SK-N-SH (cell line): ENCODE measurements at regions not wholly inside any gene's neighbourhood (a gene's known extent, or its start where the extent isn't known, plus 50 kb on each side); places are given as distances from the start of the nearest gene placed in this dataset.

Source experiments
- CTCF ChIA-PET: fragments of 300-600, 350-600 bp; formaldehyde crosslinking; extraction: SDS; loops from one replicate; lab custom pipeline; 2021; lab: Yijun Ruan, JAX
- POLR2A ChIA-PET: fragments of 350-600 bp; sonication (Branson Sonifier 250); formaldehyde crosslinking; extraction: SDS; loops from one replicate; lab custom pipeline; 2020; ENCODE audit warnings: antibody characterized with exemption, inconsistent platforms; lab: Yijun Ruan, JAX
- DNase-seq: peaks from one replicate; pipeline ENCODE4 v3.0.0; 2012
- H2AFZ ChIP-seq: fragments of 200-600 bp; sonication (generic); 2 replicates; pipeline ENCODE4 v1.8.1; 2016; ENCODE audit warnings: antibody characterized with exemption, mild to moderate bottlenecking, low read depth
- H3F3A ChIP-seq: fragments of 200-600 bp; sonication (generic); replicated peaks from 2 replicates; pipeline ENCODE3; 2016; ENCODE audit warnings: antibody characterized with exemption, mild to moderate bottlenecking; ENCODE audit not compliant: insufficient read depth
- H3K27ac ChIP-seq, 2 experiments: fragments of 200-500 bp in 1 of 2; fragments of 200-600 bp in 1 of 2; sonication (Bioruptor generic) in 1 of 2; sonication (generic), shearing (Covaris generic) in 1 of 2; 2 replicates each; pipeline versions ENCODE4 v1.5.1 to v1.6.1; 2014 to 2016; ENCODE audit warnings: low read depth in 2 of 2, inconsistent platforms in 1 of 2, low read length in 1 of 2, mild to moderate bottlenecking in 1 of 2, mixed read lengths in 1 of 2
- H3K27me3 ChIP-seq: fragments of 200-600 bp; sonication (generic), shearing (Covaris generic); 2 replicates; pipeline ENCODE4 v1.6.1; 2016; ENCODE audit warnings: mixed run types; ENCODE audit not compliant: insufficient read depth
- H3K36me3 ChIP-seq, 2 experiments: fragments of 200-500 bp in 1 of 2; fragments of 200-600 bp in 1 of 2; sonication (Bioruptor generic) in 1 of 2; sonication (generic) in 1 of 2; replicated peaks in 1 of 2; 2 replicates each; pipeline versions ENCODE3 to v1.5.1; 2014 to 2016; ENCODE audit warnings: low read length in 1 of 2, mild to moderate bottlenecking in 1 of 2; ENCODE audit not compliant: insufficient read depth in 2 of 2, control insufficient read depth in 1 of 2
- H3K4me1 ChIP-seq, 2 experiments: fragments of 200-500 bp in 1 of 2; fragments of 200-600 bp in 1 of 2; sonication (Bioruptor generic) in 1 of 2; sonication (generic), shearing (Covaris generic) in 1 of 2; 2 replicates each; pipeline versions ENCODE4 v1.5.1 to v1.6.1; 2014 to 2016; ENCODE audit warnings: low read depth in 1 of 2, low read length in 1 of 2, mixed run types in 1 of 2; ENCODE audit not compliant: insufficient read depth in 2 of 2, control insufficient read depth in 1 of 2
- H3K4me2 ChIP-seq: fragments of 200-600 bp; sonication (generic), shearing (Covaris generic); 2 replicates; pipeline ENCODE4 v1.6.1; 2017; ENCODE audit warnings: mixed run types
- H3K4me3 ChIP-seq, 2 experiments: fragments of 200-500 bp in 1 of 2; fragments of 200-600 bp in 1 of 2; sonication (Bioruptor generic) in 1 of 2; sonication (generic), shearing (Covaris generic) in 1 of 2; 2 replicates each; pipeline versions ENCODE4 v1.5.1 to v1.8.1; 2014 to 2016; ENCODE audit warnings: low read depth in 2 of 2, inconsistent platforms in 1 of 2, low read length in 1 of 2, mild to moderate bottlenecking in 1 of 2, mixed read lengths in 1 of 2, moderate library complexity in 1 of 2
- H3K79me2 ChIP-seq: fragments of 200-600 bp; sonication (generic); 2 replicates; pipeline ENCODE4 v1.8.1; 2017; ENCODE audit warnings: mild to moderate bottlenecking; ENCODE audit not compliant: insufficient read depth
- H3K9ac ChIP-seq: fragments of 200-600 bp; sonication (generic); 2 replicates; pipeline ENCODE4 v1.6.1; 2017; ENCODE audit warnings: mixed run types
- H3K9me2 ChIP-seq: fragments of 200-600 bp; sonication (generic); 2 replicates; pipeline ENCODE4 v1.6.1; 2017; ENCODE audit warnings: mixed run types
- H3K9me3 ChIP-seq: fragments of 200-600 bp; sonication (generic); 2 replicates; pipeline ENCODE4 v1.6.1; 2017; ENCODE audit warnings: mixed run types, mild to moderate bottlenecking, moderate library complexity
- H4K20me1 ChIP-seq: fragments of 200-600 bp; sonication (generic); 2 replicates; pipeline ENCODE4 v1.6.1; 2017; ENCODE audit warnings: mild to moderate bottlenecking, mixed run types; ENCODE audit not compliant: insufficient read depth
- ELF1 ChIP-seq: IDR thresholded peaks from 2 replicates; pipeline ENCODE4 v1.4.0; 2012
- EZH2phosphoT487 ChIP-seq: fragments of 200-600 bp; sonication (generic); IDR thresholded peaks from 2 replicates; pipeline ENCODE4 v1.6.1; 2017; ENCODE audit warnings: low read depth, mixed run types, mild to moderate bottlenecking, antibody characterized with exemption, moderate library complexity, borderline replicate concordance
- FOXJ3 ChIP-seq: sonication (generic); formaldehyde crosslinking; IDR thresholded peaks from 2 replicates; pipeline ENCODE4 v1.5.1; 2020; ENCODE audit warnings: mild to moderate bottlenecking, missing genetic modification reagents
- GABPA ChIP-seq: IDR thresholded peaks from 2 replicates; pipeline ENCODE4 v1.4.0; 2012; ENCODE audit warnings: low read depth, mild to moderate bottlenecking
- GATA2 ChIP-seq: sonication (generic); formaldehyde crosslinking; IDR thresholded peaks from 2 replicates; pipeline ENCODE4 v1.5.0; 2020; ENCODE audit warnings: mild to moderate bottlenecking, missing genetic modification reagents
- MEF2A ChIP-seq: IDR thresholded peaks from 2 replicates; pipeline ENCODE4 v1.4.0; 2012; ENCODE audit warnings: low read depth, borderline replicate concordance
- MXI1 ChIP-seq: IDR thresholded peaks from 2 replicates; pipeline ENCODE4 v1.6.1; 2012; ENCODE audit warnings: mild to moderate bottlenecking, low read depth, low read length, improper control_type of control experiment
- NFIC ChIP-seq: IDR thresholded peaks from 2 replicates; pipeline ENCODE4 v1.4.0; 2012; ENCODE audit warnings: borderline replicate concordance
- NRF1 ChIP-seq: IDR thresholded peaks from 2 replicates; pipeline ENCODE4 v1.6.1; 2012; ENCODE audit warnings: low read depth, mild to moderate bottlenecking, low read length
- RAD21 ChIP-seq: IDR thresholded peaks from 2 replicates; pipeline ENCODE4 v1.6.1; 2012; ENCODE audit warnings: mild to moderate bottlenecking, low read length
- RCOR1 ChIP-seq: fragments of 150-350 bp; IDR thresholded peaks from 2 replicates; pipeline ENCODE4 v1.6.1; 2017; ENCODE audit warnings: antibody characterized with exemption, low read length
- SIN3A ChIP-seq: IDR thresholded peaks from 2 replicates; pipeline ENCODE4 v1.6.1; 2012; ENCODE audit warnings: low read depth, mild to moderate bottlenecking, low read length, moderate library complexity, borderline replicate concordance
- TAF1 ChIP-seq: IDR thresholded peaks from 2 replicates; pipeline ENCODE4 v1.6.1; 2012; ENCODE audit warnings: low read depth, mild to moderate bottlenecking, low read length, moderate library complexity, borderline replicate concordance
- TEAD4 ChIP-seq: IDR thresholded peaks from 2 replicates; pipeline ENCODE4 v1.4.0; 2012; ENCODE audit warnings: mild to moderate bottlenecking, borderline replicate concordance; ENCODE audit not compliant: insufficient read depth
- YY1 ChIP-seq: IDR thresholded peaks from 2 replicates; pipeline ENCODE4 v1.4.0; 2012; ENCODE audit warnings: low read depth, mild to moderate bottlenecking
- WGBS: methylation state at CpG from one replicate; pipeline ENCODE4 v1.1.6; 2017; ENCODE audit warnings: low lambda C conversion rate; 5-methylcytosine and 5-hydroxymethylcytosine counted together
- TF ChIP-seq, protein P1 (sequence below): IDR thresholded peaks from 2 replicates; pipeline ENCODE4 v1.4.0; 2012; ENCODE audit warnings: low read depth, borderline replicate concordance
- TF ChIP-seq, protein P2 (sequence below): IDR thresholded peaks from 2 replicates; pipeline ENCODE4 v1.4.0; 2012; ENCODE audit warnings: low read depth, borderline replicate concordance
- TF ChIP-seq, protein P3 (sequence below): fragments of 200-600 bp; sonication (generic); IDR thresholded peaks from 2 replicates; pipeline ENCODE4 v1.6.1; 2017; ENCODE audit warnings: antibody characterized with exemption, mild to moderate bottlenecking, moderate library complexity
- TF ChIP-seq, protein P4 (sequence below): IDR thresholded peaks from 2 replicates; pipeline ENCODE4; 2012

DNA sequence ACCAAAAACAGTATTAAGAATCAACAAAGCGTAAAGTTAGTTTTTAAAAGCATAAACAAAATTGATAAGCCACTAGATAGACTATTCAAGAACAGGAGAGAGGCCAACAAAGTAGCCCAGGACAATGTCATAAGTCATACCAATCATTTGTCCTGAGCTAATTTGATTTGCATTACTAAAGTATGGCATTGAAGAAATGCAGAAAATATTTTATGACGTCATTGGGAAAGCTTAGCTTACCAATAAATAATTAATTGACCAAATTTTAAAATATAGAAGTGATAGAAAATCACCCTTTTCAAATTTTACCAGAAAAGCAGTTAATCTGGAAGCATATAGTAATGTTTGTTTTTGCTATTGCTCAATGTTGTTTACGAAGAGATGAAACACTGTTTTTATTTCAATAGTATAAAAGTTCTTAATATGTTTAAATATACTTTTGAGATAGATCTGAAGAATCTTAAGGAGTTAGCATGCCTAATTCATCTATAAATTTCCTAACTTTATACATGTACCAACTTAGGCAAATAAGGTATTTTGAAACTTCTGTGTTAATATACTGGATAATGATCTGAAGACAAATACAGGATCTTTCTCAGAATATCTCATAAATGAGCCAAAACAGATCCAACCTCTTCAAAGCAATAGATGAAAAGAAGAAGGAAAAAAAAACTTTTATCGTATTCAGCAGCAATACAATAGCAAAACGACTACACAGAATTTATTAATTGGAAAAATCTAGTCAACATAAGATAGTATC lies 1118.5 kb downstream of the SLC16A7 start:
- DNase-seq, result no peak
- 2% methylated on average over 5 of the region's 5 CpGs for WGBS
- no peak overlapping the region for H3K4me3 ChIP-seq
- H3K27ac ChIP-seq, result no peak overlapping the region
- TF ChIP-seq YY1 (no peak), ELF1 (no peak), GABPA (no peak), GATA2 (CRISPR knock-in tag) (no peak), NRF1 (no peak), NFIC (no peak), SIN3A (no peak), MXI1 (no peak), RCOR1 (no peak), TAF1 (no peak), FOXJ3 (no peak), MEF2A (no peak), TEAD4 (no peak), EZH2phosphoT487 (no peak), RAD21 (no peak)
- TF ChIP-seq, protein P1, sequence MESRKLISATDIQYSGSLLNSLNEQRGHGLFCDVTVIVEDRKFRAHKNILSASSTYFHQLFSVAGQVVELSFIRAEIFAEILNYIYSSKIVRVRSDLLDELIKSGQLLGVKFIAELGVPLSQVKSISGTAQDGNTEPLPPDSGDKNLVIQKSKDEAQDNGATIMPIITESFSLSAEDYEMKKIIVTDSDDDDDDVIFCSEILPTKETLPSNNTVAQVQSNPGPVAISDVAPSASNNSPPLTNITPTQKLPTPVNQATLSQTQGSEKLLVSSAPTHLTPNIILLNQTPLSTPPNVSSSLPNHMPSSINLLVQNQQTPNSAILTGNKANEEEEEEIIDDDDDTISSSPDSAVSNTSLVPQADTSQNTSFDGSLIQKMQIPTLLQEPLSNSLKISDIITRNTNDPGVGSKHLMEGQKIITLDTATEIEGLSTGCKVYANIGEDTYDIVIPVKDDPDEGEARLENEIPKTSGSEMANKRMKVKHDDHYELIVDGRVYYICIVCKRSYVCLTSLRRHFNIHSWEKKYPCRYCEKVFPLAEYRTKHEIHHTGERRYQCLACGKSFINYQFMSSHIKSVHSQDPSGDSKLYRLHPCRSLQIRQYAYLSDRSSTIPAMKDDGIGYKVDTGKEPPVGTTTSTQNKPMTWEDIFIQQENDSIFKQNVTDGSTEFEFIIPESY, result no peak
- TF ChIP-seq, protein P2, sequence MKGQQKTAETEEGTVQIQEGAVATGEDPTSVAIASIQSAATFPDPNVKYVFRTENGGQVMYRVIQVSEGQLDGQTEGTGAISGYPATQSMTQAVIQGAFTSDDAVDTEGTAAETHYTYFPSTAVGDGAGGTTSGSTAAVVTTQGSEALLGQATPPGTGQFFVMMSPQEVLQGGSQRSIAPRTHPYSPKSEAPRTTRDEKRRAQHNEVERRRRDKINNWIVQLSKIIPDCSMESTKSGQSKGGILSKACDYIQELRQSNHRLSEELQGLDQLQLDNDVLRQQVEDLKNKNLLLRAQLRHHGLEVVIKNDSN, result no peak
- TF ChIP-seq, protein P3, sequence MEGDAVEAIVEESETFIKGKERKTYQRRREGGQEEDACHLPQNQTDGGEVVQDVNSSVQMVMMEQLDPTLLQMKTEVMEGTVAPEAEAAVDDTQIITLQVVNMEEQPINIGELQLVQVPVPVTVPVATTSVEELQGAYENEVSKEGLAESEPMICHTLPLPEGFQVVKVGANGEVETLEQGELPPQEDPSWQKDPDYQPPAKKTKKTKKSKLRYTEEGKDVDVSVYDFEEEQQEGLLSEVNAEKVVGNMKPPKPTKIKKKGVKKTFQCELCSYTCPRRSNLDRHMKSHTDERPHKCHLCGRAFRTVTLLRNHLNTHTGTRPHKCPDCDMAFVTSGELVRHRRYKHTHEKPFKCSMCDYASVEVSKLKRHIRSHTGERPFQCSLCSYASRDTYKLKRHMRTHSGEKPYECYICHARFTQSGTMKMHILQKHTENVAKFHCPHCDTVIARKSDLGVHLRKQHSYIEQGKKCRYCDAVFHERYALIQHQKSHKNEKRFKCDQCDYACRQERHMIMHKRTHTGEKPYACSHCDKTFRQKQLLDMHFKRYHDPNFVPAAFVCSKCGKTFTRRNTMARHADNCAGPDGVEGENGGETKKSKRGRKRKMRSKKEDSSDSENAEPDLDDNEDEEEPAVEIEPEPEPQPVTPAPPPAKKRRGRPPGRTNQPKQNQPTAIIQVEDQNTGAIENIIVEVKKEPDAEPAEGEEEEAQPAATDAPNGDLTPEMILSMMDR, result no peak
- TF ChIP-seq, protein P4, sequence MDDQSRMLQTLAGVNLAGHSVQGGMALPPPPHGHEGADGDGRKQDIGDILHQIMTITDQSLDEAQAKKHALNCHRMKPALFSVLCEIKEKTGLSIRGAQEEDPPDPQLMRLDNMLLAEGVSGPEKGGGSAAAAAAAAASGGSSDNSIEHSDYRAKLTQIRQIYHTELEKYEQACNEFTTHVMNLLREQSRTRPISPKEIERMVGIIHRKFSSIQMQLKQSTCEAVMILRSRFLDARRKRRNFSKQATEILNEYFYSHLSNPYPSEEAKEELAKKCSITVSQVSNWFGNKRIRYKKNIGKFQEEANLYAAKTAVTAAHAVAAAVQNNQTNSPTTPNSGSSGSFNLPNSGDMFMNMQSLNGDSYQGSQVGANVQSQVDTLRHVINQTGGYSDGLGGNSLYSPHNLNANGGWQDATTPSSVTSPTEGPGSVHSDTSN, result no peak
- no peaks in the 10 kb centered on the region for H3K36me3 ChIP-seq
- H4K20me1 ChIP-seq, result no peaks in the 10 kb centered on the region
- H3K4me2 ChIP-seq, result no peak overlapping the region
- H3K4me1 ChIP-seq, result no peaks in the 10 kb centered on the region
- H3K9me2 ChIP-seq, result 0 out of 2 replicates have a peak, but pooled peaks cover 3% of the 10 kb centered on the region
- ChIA-PET CTCF (no interaction called here), POLR2A (no interaction called here)
- H3K9ac ChIP-seq, result no peak overlapping the region
- no peaks in the 10 kb centered on the region for H3K27me3 ChIP-seq
- H3F3A ChIP-seq, result no peaks in the 10 kb centered on the region
- peaks cover 4% of the 10 kb centered on the region; the same call in 1 of the 2 replicates for H3K9me3 ChIP-seq
- H2AFZ ChIP-seq, result no peak overlapping the region
- no peaks in the 10 kb centered on the region for H3K79me2 ChIP-seq
